K562 (cell line): ENCODE measurements at regions not wholly inside any gene's neighbourhood (a gene's known extent, or its start where the extent isn't known, plus 50 kb on each side); places are given as distances from the start of the nearest gene placed in this dataset.
A peak's percentile ranks its signal among the peaks of the same experiment; 100 is the strongest.

Experiments used
- ATAC-seq: fragments of 200-7000 bp; cut with Tn5 transposase; 3 replicates; pipeline ENCODE4 v1.9.1; 2020; ENCODE audit warnings: moderate library complexity
- BruUV-seq: library from RNA; stranded (reverse); fragments of 400-500 nt; replicated peaks from 2 replicates; lab custom pipeline; 2021; lab: Mats Ljungman, UMichigan
- CTCF ChIA-PET: fragments of 300-600 bp; formaldehyde crosslinking; extraction: SDS; loops from one replicate; lab custom pipeline; 2021; ENCODE audit warnings: low intra/inter-chr PET ratio; lab: Yijun Ruan, JAX
- POLR2A ChIA-PET: fragments of 300-600, 350-650 bp; sonication (Branson Sonifier 250); formaldehyde crosslinking; extraction: SDS; loops from one replicate; lab custom pipeline; 2021; ENCODE audit warnings: antibody characterized with exemption, inconsistent platforms; lab: Yijun Ruan, JAX
- DNase-seq, 4 experiments: peaks; one replicate each; pipeline versions ENCODE4 v3.0.0 to v3.0.0-alpha.2; 2011 to 2018; ENCODE audit warnings: low spot score in 3 of 4, mixed read lengths in 3 of 4; ENCODE audit errors: extremely low read depth in 1 of 4
- FAIRE-seq: peaks from 2 replicates; lab custom pipeline; 2011; peaks lifted over from hg19 to GRCh38; lab: Jason Lieb, UNC
- H2AFZ ChIP-seq: 2 replicates; pipeline ENCODE4 v1.6.0; 2011; ENCODE audit warnings: low read depth, low read length, control low read depth, inconsistent platforms
- H3K27ac ChIP-seq: fragments of 200-600 bp; 3 replicates; pipeline ENCODE4 v1.8.0; 2011; ENCODE audit warnings: low read depth, mild to moderate bottlenecking, control low read depth, inconsistent platforms, low read length, moderate library complexity, mixed read lengths; ENCODE audit errors: extremely low read depth
- H3K27me3 ChIP-seq, 2 experiments: fragments of 300-600 bp in 1 of 2; 2 replicates in 1 of 2; 3 replicates in 1 of 2; pipeline versions ENCODE4 v1.6.0 to v1.8.0; 2011; ENCODE audit warnings: inconsistent platforms in 2 of 2, low read length in 2 of 2, mild to moderate bottlenecking in 1 of 2, mixed read lengths in 1 of 2, moderate library complexity in 1 of 2; ENCODE audit not compliant: control insufficient read depth in 2 of 2, insufficient read depth in 2 of 2
- H3K36me3 ChIP-seq: fragments of 300-600 bp; 3 replicates; pipeline ENCODE4 v1.8.0; 2011; ENCODE audit warnings: mild to moderate bottlenecking, low read length, inconsistent platforms; ENCODE audit not compliant: control insufficient read depth, insufficient read depth
- H3K4me1 ChIP-seq, 2 experiments: fragments of 200-600 bp in 1 of 2; replicated peaks in 1 of 2; 2 replicates in 1 of 2; 3 replicates in 1 of 2; pipeline versions ENCODE4 v1.5.1 to v1.8.0; 2011; ENCODE audit warnings: inconsistent platforms in 2 of 2, low read length in 2 of 2, mild to moderate bottlenecking in 1 of 2, mixed read lengths in 1 of 2, moderate library complexity in 1 of 2; ENCODE audit not compliant: control insufficient read depth in 2 of 2, insufficient read depth in 2 of 2
- H3K4me2 ChIP-seq: 2 replicates; pipeline ENCODE4 v1.6.1; 2011; ENCODE audit warnings: low read length, control low read depth, inconsistent platforms, mixed read lengths; ENCODE audit not compliant: insufficient read depth
- H3K4me3 ChIP-seq: fragments of 200-600 bp; sonication (generic), shearing (Covaris generic); 2 replicates; pipeline ENCODE4 v1.5.1; 2016; ENCODE audit warnings: control low read depth, inconsistent platforms
- H3K79me2 ChIP-seq: fragments of 200-600 bp; 3 replicates; pipeline ENCODE4 v1.8.0; 2011; ENCODE audit warnings: low read length, inconsistent platforms; ENCODE audit not compliant: control insufficient read depth, insufficient read depth
- H3K9ac ChIP-seq, 2 experiments: 2 replicates each; pipeline versions ENCODE4 v1.6.0 to v1.6.1; 2011; ENCODE audit warnings: low read depth in 2 of 2, low read length in 2 of 2, control low read depth in 1 of 2, inconsistent platforms in 1 of 2, mild to moderate bottlenecking in 1 of 2, mixed read lengths in 1 of 2; ENCODE audit not compliant: insufficient read depth in 1 of 2
- H3K9me1 ChIP-seq: one replicate; pipeline ENCODE4 v1.6.0; 2011; ENCODE audit warnings: inconsistent platforms, mild to moderate bottlenecking, low read length, moderate library complexity; ENCODE audit not compliant: control insufficient read depth, insufficient read depth
- H3K9me3 ChIP-seq: replicated peaks from 2 replicates; pipeline ENCODE4 v1.5.1; 2011; ENCODE audit warnings: low read depth, low read length, inconsistent platforms; ENCODE audit not compliant: control insufficient read depth, insufficient read depth
- H4K20me1 ChIP-seq: replicated peaks from 2 replicates; pipeline ENCODE4 v1.6.1; 2011; ENCODE audit warnings: low read length, inconsistent platforms, mixed read lengths; ENCODE audit not compliant: control insufficient read depth, insufficient read depth
- CHD2 ChIP-seq: IDR thresholded peaks from 2 replicates; pipeline ENCODE4 v1.6.1; 2011; ENCODE audit warnings: low read depth, low read length
- GABPB1 ChIP-seq: sonication (generic); formaldehyde crosslinking; IDR thresholded peaks from 2 replicates; pipeline ENCODE4 v1.8.0; 2022; ENCODE audit warnings: mild to moderate bottlenecking, missing genetic modification reagents
- GABPB2 ChIP-seq: fragments of 250-450 bp; sonication (Bioruptor Pico); conservative IDR thresholded peaks from 2 replicates; pipeline ENCODE4 v1.5.1; 2021; ENCODE audit warnings: mild to moderate bottlenecking
- GATAD2A ChIP-seq: fragments of 450-650 bp; IDR thresholded peaks from 2 replicates; pipeline ENCODE4 v1.6.1; 2017
- GTF2E2 ChIP-seq: fragments of 200-800 bp; sonication (Bioruptor generic); IDR thresholded peaks from 2 replicates; pipeline ENCODE4 v1.6.1; 2016; ENCODE audit warnings: missing genetic modification characterization, missing compliant biosample characterization
- HDGF ChIP-seq: fragments of 450-650 bp; IDR thresholded peaks from 2 replicates; pipeline ENCODE4 v1.6.1; 2016
- JUND ChIP-seq, 2 experiments: IDR thresholded peaks; 2 replicates in 1 of 2; 3 replicates in 1 of 2; pipeline ENCODE4 v1.6.1; 2011; ENCODE audit warnings: borderline replicate concordance in 2 of 2, low read depth in 2 of 2, low read length in 2 of 2, improper control_type of control experiment in 1 of 2, missing biosample characterization in 1 of 2, missing genetic modification characterization in 1 of 2, missing genetic modification reagents in 1 of 2
- NFXL1 ChIP-seq: fragments of 450-650 bp; formaldehyde crosslinking; IDR thresholded peaks from 2 replicates; pipeline ENCODE4 v1.4.0; 2021; ENCODE audit warnings: mild to moderate bottlenecking
- SMAD3 ChIP-seq: fragments of 450-650 bp; formaldehyde crosslinking; conservative IDR thresholded peaks from 2 replicates; pipeline ENCODE4 v1.4.0; 2020; ENCODE audit warnings: mild to moderate bottlenecking
- SREBF2 ChIP-seq: sonication (generic); formaldehyde crosslinking; IDR thresholded peaks from 2 replicates; pipeline ENCODE4 v1.4.0; 2020; ENCODE audit warnings: mild to moderate bottlenecking, missing genetic modification reagents
- SRF ChIP-seq, 2 experiments: fragments of 250-450, 450-650 bp in 1 of 2; sonication (Bioruptor Pico) in 1 of 2; sonication (generic) in 1 of 2; formaldehyde crosslinking; IDR thresholded peaks; 2 replicates each; pipeline versions ENCODE4 v1.5.0 to v1.5.1; 2020 to 2022; ENCODE audit warnings: mild to moderate bottlenecking in 1 of 2, missing genetic modification reagents in 1 of 2
- STAT5A ChIP-seq: IDR thresholded peaks from 2 replicates; pipeline ENCODE4 v1.6.1; 2012; ENCODE audit warnings: low read length, inconsistent platforms, borderline replicate concordance
- STAT5B ChIP-seq: fragments of 250-450 bp; sonication (Bioruptor Pico); IDR thresholded peaks from 2 replicates; pipeline ENCODE4 v1.8.0; 2021; ENCODE audit warnings: mild to moderate bottlenecking, inconsistent platforms
- TARDBP ChIP-seq: fragments of 450-650 bp; IDR thresholded peaks from 2 replicates; pipeline ENCODE4 v1.6.1; 2016
- ZNF121 ChIP-seq: sonication (generic); formaldehyde crosslinking; conservative IDR thresholded peaks from 2 replicates; pipeline ENCODE4 v1.8.0; 2022; ENCODE audit warnings: missing genetic modification reagents
- WGBS: fragments of 100-300 bp; shearing (Covaris generic); methylation state at CpG from one replicate; pipeline ENCODE4 v1.1.6; 2016; ENCODE audit warnings: low coverage, mixed read lengths; ENCODE audit not compliant: insufficient coverage; ENCODE audit errors: missing lambda C conversion rate; 5-methylcytosine and 5-hydroxymethylcytosine counted together
- in situ Hi-C: fragments of 300-500 bp; cut with MboI; formaldehyde crosslinking; loops from 4 replicates; pipeline ENCODE4 v1.15.0; 2018; ENCODE audit warnings: inconsistent platforms, mixed read lengths
- intact Hi-C: fragments of 100-400 bp; cut with micrococcal nuclease; formaldehyde crosslinking; loops from 2 replicates; pipeline ENCODE4 v1.14.2; 2022
- TF ChIP-seq, protein P1 (sequence below): fragments of 450-650 bp; IDR thresholded peaks from one replicate; pipeline ENCODE4 v1.6.1; 2018; ENCODE audit warnings: mild to moderate bottlenecking, moderate library complexity; ENCODE audit not compliant: partially characterized antibody

DNA sequence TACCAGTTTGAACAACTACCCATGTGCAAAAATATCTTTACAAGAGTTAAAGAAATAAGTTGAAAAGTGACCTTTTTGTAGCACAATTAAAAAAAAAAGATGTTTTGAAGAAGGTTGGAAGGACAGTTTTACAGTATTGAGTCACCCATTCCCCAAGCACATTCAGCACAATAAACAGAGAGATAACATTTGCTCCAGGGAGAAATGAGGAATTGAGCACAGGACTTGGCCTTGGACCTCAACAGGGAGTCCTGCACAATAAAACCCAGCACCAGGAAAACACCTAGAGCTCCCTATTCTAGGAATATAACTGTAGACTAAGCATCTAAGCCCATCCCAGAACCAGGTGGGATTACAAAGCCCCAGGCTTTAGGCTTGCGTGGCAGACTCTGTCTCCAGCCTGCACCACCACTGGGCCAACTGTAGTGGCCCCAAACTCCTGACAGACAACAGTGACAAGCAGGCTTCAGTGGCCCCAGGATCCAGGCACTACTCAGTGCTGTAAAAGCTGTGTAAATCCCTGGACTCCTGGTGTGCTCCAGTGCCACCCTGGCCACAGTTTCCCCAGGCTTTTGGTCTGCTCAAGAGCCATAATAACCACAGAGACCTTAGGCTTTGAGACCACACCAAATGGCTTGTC, 857.2 kb downstream of the SLITRK1 start:
- Histone ChIP-seq H4K20me1 (no peaks in the 10 kb centered on the region), H3K27me3 (no peaks in the 10 kb centered on the region), H3K36me3 (no peaks in the 10 kb centered on the region), H3K27ac (no peak overlapping the region), H2AFZ (no peak overlapping the region), H3K9ac (no peak overlapping the region), H3K79me2 (peaks cover 19% of the 10 kb centered on the region; the same call in 2 of the 3 replicates), H3K9me1 (no peaks in the 10 kb centered on the region), H3K4me3 (no peak overlapping the region), H3K4me1 (no peaks in the 10 kb centered on the region; a peak in 1 of 5 replicates), H3K4me2 (no peak overlapping the region), H3K9me3 (no peaks in the 10 kb centered on the region)
- peak; percentile 51; the same call in 2 of the 3 replicates for ATAC-seq
- no peak for DNase-seq
- CTCF ChIA-PET = no interaction called here
- intact Hi-C loops (no loop called here), in situ Hi-C loops (no loop called here)
- POLR2A ChIA-PET = no interaction called here
- TF ChIP-seq GTF2E2 (tag) (no peak), HDGF (no peak)
- FAIRE-seq = no peak
- 86% methylated on average over 1 of the region's 1 CpG for WGBS
- no TSS peak for BruUV-seq

DNA sequence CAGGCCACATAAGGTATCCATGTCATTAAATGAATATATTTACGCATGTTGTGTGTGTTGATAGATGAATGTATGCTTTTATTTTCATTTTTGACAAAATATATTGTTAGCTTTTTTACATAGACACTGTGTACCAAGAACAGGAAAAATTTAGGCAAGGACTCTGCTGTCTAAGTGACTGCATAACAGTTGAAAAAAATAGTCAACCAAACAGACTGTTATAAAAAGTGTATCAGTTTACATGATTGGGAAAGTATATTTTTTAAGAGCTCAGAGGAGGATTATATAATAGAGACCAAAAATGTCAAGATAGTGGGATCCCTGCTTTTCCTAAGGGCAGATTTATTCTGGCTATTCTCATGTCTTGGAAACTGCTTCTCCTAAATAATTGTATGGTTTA, 858.0 kb downstream of the SLITRK1 start:
- Histone ChIP-seq H3K27ac (no peak overlapping the region), H2AFZ (no peak overlapping the region), H3K4me1 (no peaks in the 10 kb centered on the region; a peak in 1 of 5 replicates), H3K9me3 (no peaks in the 10 kb centered on the region), H3K9ac (no peak overlapping the region), H3K36me3 (no peaks in the 10 kb centered on the region), H3K4me3 (no peak overlapping the region), H3K79me2 (peaks cover 19% of the 10 kb centered on the region; the same call in 2 of the 3 replicates), H3K9me1 (no peaks in the 10 kb centered on the region), H3K27me3 (no peaks in the 10 kb centered on the region), H4K20me1 (no peaks in the 10 kb centered on the region), H3K4me2 (no peak overlapping the region)
- FAIRE-seq (no peak), DNase-seq (no peak), ATAC-seq (no peak)
- 100% methylated on average over 1 of the region's 1 CpG for WGBS
- CTCF ChIA-PET = no interaction called here
- intact Hi-C loops = no loop called here
- POLR2A ChIA-PET = no interaction called here
- BruUV-seq = no TSS peak
- in situ Hi-C loops = no loop called here
- TF ChIP-seq CHD2 (no peak), GABPB2 (CRISPR knock-in tag) (no peak), JUND (IDR thresholded peaks at IDR 0.05; ENCODE audit: borderline replicate concordance, low read depth, low read length) (no peak), JUND (tag; IDR thresholded peaks at IDR 0.05; ENCODE audit: borderline replicate concordance, low read depth, low read length) (no peak), SMAD3 (CRISPR knock-in tag) (no peak), STAT5A (no peak), SREBF2 (CRISPR knock-in tag) (no peak), GATAD2A (no peak), STAT5B (CRISPR knock-in tag) (no peak), GABPB1 (CRISPR knock-in tag) (no peak), SRF (CRISPR knock-in tag; IDR thresholded peaks at IDR 0.05) (no peak), TARDBP (no peak), NFXL1 (CRISPR knock-in tag) (no peak), ZNF121 (CRISPR knock-in tag) (no peak)
- TF ChIP-seq, protein P1, sequence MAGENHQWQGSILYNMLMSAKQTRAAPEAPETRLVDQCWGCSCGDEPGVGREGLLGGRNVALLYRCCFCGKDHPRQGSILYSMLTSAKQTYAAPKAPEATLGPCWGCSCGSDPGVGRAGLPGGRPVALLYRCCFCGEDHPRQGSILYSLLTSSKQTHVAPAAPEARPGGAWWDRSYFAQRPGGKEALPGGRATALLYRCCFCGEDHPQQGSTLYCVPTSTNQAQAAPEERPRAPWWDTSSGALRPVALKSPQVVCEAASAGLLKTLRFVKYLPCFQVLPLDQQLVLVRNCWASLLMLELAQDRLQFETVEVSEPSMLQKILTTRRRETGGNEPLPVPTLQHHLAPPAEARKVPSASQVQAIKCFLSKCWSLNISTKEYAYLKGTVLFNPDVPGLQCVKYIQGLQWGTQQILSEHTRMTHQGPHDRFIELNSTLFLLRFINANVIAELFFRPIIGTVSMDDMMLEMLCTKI = no peak
